ENCODE measurements at regions not wholly inside any gene's neighbourhood (a gene's known extent, or its start where the extent isn't known, plus 50 kb on each side); places are given as distances from the start of the nearest gene placed in this dataset.

GRCh38 chr2:239587311-239587731 lies 186.5 kb upstream of the HDAC4 start:
- no peaks in the 10 kb centered on the region for H3K36me3 Mint-ChIP-seq
- WGBS (ENCODE audit: insufficient coverage): 79% methylated on average over 15 of the region's 16 CpGs
- H3K4me1 Mint-ChIP-seq: no peaks in the 10 kb centered on the region
- H3K27me3 Mint-ChIP-seq: peaks cover 0 to 4% of the 10 kb centered on the region in 2 donors
- ChIA-PET POLR2A (no interaction called here), CTCF (no interaction called here)
- Histone ChIP-seq H3K36me3 (ENCODE audit: control insufficient read depth in 2 of 2, extremely low read depth in 1 of 2, insufficient read depth in 1 of 2, low read length in 1 of 2) (no peaks in the 10 kb centered on the region), H3K4me3 (ENCODE audit: control insufficient read depth in 1 of 2, extremely low read depth in 1 of 2, low read length in 1 of 2) (no peak overlapping the region), H3K27ac (ENCODE audit: low read length) (no peak overlapping the region), H3K9me3 (no peaks in the 10 kb centered on the region), H3K27me3 (replicated peaks in 1 of 2; ENCODE audit: control insufficient read depth in 2 of 2, extremely low read depth in 1 of 2, insufficient read depth in 2 of 2, low read length in 1 of 2) (peaks cover 0 to 39% of the 10 kb centered on the region in 2 experiments), H3K4me1 (ENCODE audit: control insufficient read depth in 1 of 2, extremely low read depth in 1 of 2, insufficient read depth in 2 of 2, low read length in 2 of 2) (peaks cover 0 to 4% of the 10 kb centered on the region in 2 experiments)
- H3K9me3 Mint-ChIP-seq: no peaks in the 10 kb centered on the region
- ATAC-seq (replicated peaks in 1 of 4) (no peak), DNase-seq (no peak)
- H3K4me3 Mint-ChIP-seq: no peak overlapping the region
- H3K27ac Mint-ChIP-seq: no peak overlapping the region

GRCh38 chr2:239586651-239587310 lies 186.0 kb upstream of the HDAC4 start:
- Mint-ChIP-seq H3K9me3 (no peaks in the 10 kb centered on the region), H3K4me3 (no peak overlapping the region), H3K36me3 (no peaks in the 10 kb centered on the region), H3K27me3 (peaks cover 0 to 4% of the 10 kb centered on the region in 2 donors), H3K4me1 (no peaks in the 10 kb centered on the region), H3K27ac (no peak overlapping the region)
- ChIA-PET POLR2A (no interaction called here), CTCF (no interaction called here)
- Histone ChIP-seq H3K27me3 (replicated peaks in 1 of 2; ENCODE audit: control insufficient read depth in 2 of 2, extremely low read depth in 1 of 2, insufficient read depth in 2 of 2, low read length in 1 of 2) (peaks cover 0 to 39% of the 10 kb centered on the region in 2 experiments), H3K27ac (ENCODE audit: low read length) (no peak overlapping the region), H3K9me3 (no peaks in the 10 kb centered on the region), H3K4me1 (ENCODE audit: control insufficient read depth in 1 of 2, extremely low read depth in 1 of 2, insufficient read depth in 2 of 2, low read length in 2 of 2) (peaks cover 0 to 4% of the 10 kb centered on the region in 2 experiments), H3K4me3 (ENCODE audit: control insufficient read depth in 1 of 2, extremely low read depth in 1 of 2, low read length in 1 of 2) (no peak overlapping the region), H3K36me3 (ENCODE audit: control insufficient read depth in 2 of 2, extremely low read depth in 1 of 2, insufficient read depth in 1 of 2, low read length in 1 of 2) (no peaks in the 10 kb centered on the region)
- DNase-seq (no peak), ATAC-seq (replicated peaks in 1 of 4) (no peak)
- WGBS (ENCODE audit: insufficient coverage): 79% methylated on average over 20 of the region's 22 CpGs

DNA sequence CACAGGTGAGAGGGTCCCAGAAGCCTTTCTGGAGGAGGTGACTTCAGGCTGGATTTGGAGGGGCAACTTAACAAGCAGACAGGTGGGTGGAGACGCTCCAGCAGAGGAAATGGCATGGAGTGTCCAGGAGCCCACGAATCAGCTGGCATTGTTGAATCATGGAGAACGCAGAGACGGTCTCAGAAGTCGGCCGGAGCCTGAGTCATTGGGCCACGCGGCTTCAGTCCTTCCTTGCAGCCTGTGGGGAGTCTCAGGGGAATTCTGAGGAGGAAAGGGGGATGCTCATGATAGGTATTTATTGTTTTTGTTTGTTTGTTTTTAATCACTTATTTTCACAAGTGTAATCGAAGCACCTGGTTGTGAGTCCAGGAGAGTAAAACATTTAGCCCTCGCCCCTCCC lies 184.6 kb upstream of the HDAC4 start:
- 84% methylated on average over 6 of the region's 10 CpGs for WGBS (ENCODE audit: insufficient coverage)
- Mint-ChIP-seq H3K9me3 (no peaks in the 10 kb centered on the region), H3K27ac (no peak overlapping the region), H3K4me3 (no peak overlapping the region), H3K36me3 (no peaks in the 10 kb centered on the region), H3K27me3 (peaks cover 0 to 4% of the 10 kb centered on the region in 2 donors), H3K4me1 (no peaks in the 10 kb centered on the region)
- Histone ChIP-seq H3K36me3 (ENCODE audit: control insufficient read depth in 2 of 2, extremely low read depth in 1 of 2, insufficient read depth in 1 of 2, low read length in 1 of 2) (no peaks in the 10 kb centered on the region), H3K4me1 (ENCODE audit: control insufficient read depth in 1 of 2, extremely low read depth in 1 of 2, insufficient read depth in 2 of 2, low read length in 2 of 2) (peaks cover 0 to 4% of the 10 kb centered on the region in 2 experiments), H3K27ac (ENCODE audit: low read length) (no peak overlapping the region), H3K27me3 (replicated peaks in 1 of 2; ENCODE audit: control insufficient read depth in 2 of 2, extremely low read depth in 1 of 2, insufficient read depth in 2 of 2, low read length in 1 of 2) (peaks cover 0 to 39% of the 10 kb centered on the region in 2 experiments), H3K9me3 (no peaks in the 10 kb centered on the region), H3K4me3 (ENCODE audit: control insufficient read depth in 1 of 2, extremely low read depth in 1 of 2, low read length in 1 of 2) (no peak overlapping the region)
- ATAC-seq (replicated peaks in 1 of 4): no peak
- ChIA-PET POLR2A (no interaction called here), CTCF (no interaction called here)
- no peak for DNase-seq

GRCh38 chr2:239584986-239585385 lies 184.2 kb upstream of the HDAC4 start:
- ChIA-PET POLR2A (no interaction called here), CTCF (no interaction called here)
- H3K9me3 ChIP-seq: no peaks in the 10 kb centered on the region
- no peaks in the 10 kb centered on the region for H3K36me3 Mint-ChIP-seq
- WGBS (ENCODE audit: insufficient coverage): 79% methylated on average over 2 of the region's 3 CpGs
- H3K27me3 Mint-ChIP-seq: peaks cover 0 to 4% of the 10 kb centered on the region in 2 donors
- H3K4me3 ChIP-seq (ENCODE audit: control insufficient read depth in 1 of 2, extremely low read depth in 1 of 2, low read length in 1 of 2): no peak overlapping the region
- no peaks in the 10 kb centered on the region for H3K36me3 ChIP-seq (ENCODE audit: control insufficient read depth in 2 of 2, extremely low read depth in 1 of 2, insufficient read depth in 1 of 2, low read length in 1 of 2)
- no peaks in the 10 kb centered on the region for H3K4me1 Mint-ChIP-seq
- peaks cover 0 to 4% of the 10 kb centered on the region in 2 experiments for H3K4me1 ChIP-seq (ENCODE audit: control insufficient read depth in 1 of 2, extremely low read depth in 1 of 2, insufficient read depth in 2 of 2, low read length in 2 of 2)
- peaks cover 0 to 39% of the 10 kb centered on the region in 2 experiments for H3K27me3 ChIP-seq (replicated peaks in 1 of 2; ENCODE audit: control insufficient read depth in 2 of 2, extremely low read depth in 1 of 2, insufficient read depth in 2 of 2, low read length in 1 of 2)
- no peak overlapping the region for H3K27ac Mint-ChIP-seq
- H3K9me3 Mint-ChIP-seq: no peaks in the 10 kb centered on the region
- no peak overlapping the region for H3K4me3 Mint-ChIP-seq
- no peak overlapping the region for H3K27ac ChIP-seq (ENCODE audit: low read length)
- DNase-seq: no peak
- no peak for ATAC-seq (replicated peaks in 1 of 4)

DNA sequence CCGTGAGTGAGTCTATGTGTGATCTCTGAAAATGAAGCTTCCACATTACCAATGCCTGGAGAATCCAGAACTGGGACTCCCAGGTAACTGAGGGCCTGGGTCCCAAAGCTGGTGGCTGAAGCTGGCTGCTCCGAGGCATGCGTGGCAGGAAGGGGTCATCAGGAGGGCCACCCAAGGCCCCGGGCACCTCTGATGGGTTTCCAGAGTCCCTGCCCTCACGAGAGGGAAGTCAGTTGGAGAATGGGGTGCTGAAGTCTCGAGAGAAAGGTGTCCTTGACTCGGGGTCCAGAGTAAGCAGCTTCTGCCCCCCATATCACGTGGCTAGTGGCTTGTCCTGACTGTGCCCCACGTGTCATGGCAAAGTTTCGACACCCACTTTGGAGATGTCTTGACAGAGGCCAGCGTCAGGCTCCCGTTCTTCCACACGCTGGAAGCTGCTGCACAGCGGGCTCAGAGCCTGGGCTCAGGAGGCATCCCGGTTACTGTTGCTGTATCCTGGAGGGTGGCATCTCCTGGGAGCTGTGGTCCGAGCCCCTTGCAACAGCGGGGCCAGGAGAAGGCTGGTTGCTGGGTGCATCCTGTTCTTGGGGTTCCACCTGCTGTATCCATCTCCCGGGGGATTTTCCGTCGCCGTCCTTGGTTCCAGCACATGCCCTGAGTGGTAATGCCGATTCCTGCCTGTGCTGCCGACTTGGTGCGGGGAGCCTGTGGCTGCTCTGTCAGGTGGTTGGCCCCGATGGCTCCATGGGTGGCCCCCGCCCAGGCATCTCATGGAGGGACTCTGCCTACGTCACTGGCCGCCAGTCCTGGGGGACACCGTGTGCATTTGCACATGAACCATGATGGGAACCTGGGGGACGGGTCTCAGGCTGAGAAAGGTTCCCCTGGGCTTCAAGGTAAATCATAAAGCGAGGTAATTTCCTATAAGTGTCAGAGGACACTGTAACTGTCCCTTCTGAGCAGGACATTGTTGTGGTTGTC lies 183.3 kb upstream of the HDAC4 start:
- Mint-ChIP-seq H3K27me3 (peaks cover 0 to 4% of the 10 kb centered on the region in 2 donors), H3K4me1 (no peaks in the 10 kb centered on the region), H3K27ac (no peak overlapping the region), H3K9me3 (no peaks in the 10 kb centered on the region), H3K4me3 (no peak overlapping the region), H3K36me3 (no peaks in the 10 kb centered on the region)
- WGBS (ENCODE audit: insufficient coverage): 88% methylated on average over 28 of the region's 31 CpGs
- Histone ChIP-seq H3K27me3 (replicated peaks in 1 of 2; ENCODE audit: control insufficient read depth in 2 of 2, extremely low read depth in 1 of 2, insufficient read depth in 2 of 2, low read length in 1 of 2) (peaks cover 0 to 39% of the 10 kb centered on the region in 2 experiments), H3K27ac (ENCODE audit: low read length) (no peak overlapping the region), H3K4me1 (ENCODE audit: control insufficient read depth in 1 of 2, extremely low read depth in 1 of 2, insufficient read depth in 2 of 2, low read length in 2 of 2) (peaks cover 0 to 1% of the 10 kb centered on the region in 2 experiments), H3K36me3 (ENCODE audit: control insufficient read depth in 2 of 2, extremely low read depth in 1 of 2, insufficient read depth in 1 of 2, low read length in 1 of 2) (no peaks in the 10 kb centered on the region), H3K9me3 (no peaks in the 10 kb centered on the region), H3K4me3 (ENCODE audit: control insufficient read depth in 1 of 2, extremely low read depth in 1 of 2, low read length in 1 of 2) (no peak overlapping the region)
- ChIA-PET CTCF (no interaction called here), POLR2A (no interaction called here)
- no peak for DNase-seq
- ATAC-seq (replicated peaks in 1 of 4): no peak

DNA sequence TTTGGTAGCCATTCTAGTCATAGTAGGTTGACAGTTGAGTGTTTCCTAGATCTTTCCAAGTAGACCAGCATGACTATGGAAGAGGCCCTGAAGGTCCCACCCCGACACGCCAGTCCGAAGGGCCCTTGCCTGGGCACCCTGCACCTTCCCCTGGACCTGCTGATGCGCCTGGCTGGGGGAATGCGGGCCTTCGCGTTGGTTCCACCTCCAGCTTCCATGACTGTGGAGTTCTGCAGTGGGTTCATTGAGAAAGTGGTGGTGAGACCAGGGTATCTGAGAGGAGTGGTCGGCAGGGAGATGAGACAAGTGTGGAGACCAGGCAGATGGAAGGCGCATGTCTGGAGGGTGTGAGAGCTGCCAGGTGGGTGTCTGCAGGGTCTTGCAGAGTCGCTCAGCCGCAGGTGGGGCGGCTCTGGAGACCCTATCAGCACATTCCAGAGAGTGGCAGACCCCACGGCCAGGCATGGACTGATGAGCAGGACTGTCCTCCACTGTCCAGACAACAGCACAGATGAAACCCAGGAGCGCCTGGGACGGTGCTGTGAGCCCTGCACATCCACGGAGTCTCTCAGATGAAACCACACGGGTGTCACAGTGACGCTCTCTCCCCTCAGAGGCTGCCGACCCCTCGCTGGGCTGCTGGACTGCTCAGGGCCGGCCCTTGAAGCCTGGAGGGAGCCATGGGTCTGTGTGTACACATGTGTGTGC lies 182.5 kb upstream of the HDAC4 start:
- no peak overlapping the region for H3K27ac ChIP-seq (ENCODE audit: low read length)
- Mint-ChIP-seq H3K4me1 (no peaks in the 10 kb centered on the region), H3K9me3 (no peaks in the 10 kb centered on the region), H3K4me3 (no peak overlapping the region), H3K27me3 (peaks cover 0 to 4% of the 10 kb centered on the region in 2 donors), H3K27ac (no peak overlapping the region), H3K36me3 (no peaks in the 10 kb centered on the region)
- ATAC-seq (replicated peaks in 1 of 4) (no peak), DNase-seq (no peak)
- ChIA-PET CTCF (no interaction called here), POLR2A (no interaction called here)
- no peak overlapping the region for H3K4me3 ChIP-seq (ENCODE audit: control insufficient read depth in 1 of 2, extremely low read depth in 1 of 2, low read length in 1 of 2)
- no peaks in the 10 kb centered on the region for H3K4me1 ChIP-seq (ENCODE audit: control insufficient read depth in 1 of 2, extremely low read depth in 1 of 2, insufficient read depth in 2 of 2, low read length in 2 of 2)
- 88% methylated on average over 18 of the region's 21 CpGs for WGBS (ENCODE audit: insufficient coverage)
- H3K27me3 ChIP-seq (replicated peaks in 1 of 2; ENCODE audit: control insufficient read depth in 2 of 2, extremely low read depth in 1 of 2, insufficient read depth in 2 of 2, low read length in 1 of 2): peaks cover 0 to 35% of the 10 kb centered on the region in 2 experiments
- no peaks in the 10 kb centered on the region for H3K36me3 ChIP-seq (ENCODE audit: control insufficient read depth in 2 of 2, extremely low read depth in 1 of 2, insufficient read depth in 1 of 2, low read length in 1 of 2)
- H3K9me3 ChIP-seq: no peaks in the 10 kb centered on the region
